ENCODE measurements at regions not wholly inside any gene's neighbourhood (a gene's known extent, or its start where the extent isn't known, plus 50 kb on each side); places are given as distances from the start of the nearest gene placed in this dataset.

GRCh38 chr22:27437570-27437969 lies 364.0 kb downstream of the MN1 start:
- TF ChIP-seq, protein P1, sequence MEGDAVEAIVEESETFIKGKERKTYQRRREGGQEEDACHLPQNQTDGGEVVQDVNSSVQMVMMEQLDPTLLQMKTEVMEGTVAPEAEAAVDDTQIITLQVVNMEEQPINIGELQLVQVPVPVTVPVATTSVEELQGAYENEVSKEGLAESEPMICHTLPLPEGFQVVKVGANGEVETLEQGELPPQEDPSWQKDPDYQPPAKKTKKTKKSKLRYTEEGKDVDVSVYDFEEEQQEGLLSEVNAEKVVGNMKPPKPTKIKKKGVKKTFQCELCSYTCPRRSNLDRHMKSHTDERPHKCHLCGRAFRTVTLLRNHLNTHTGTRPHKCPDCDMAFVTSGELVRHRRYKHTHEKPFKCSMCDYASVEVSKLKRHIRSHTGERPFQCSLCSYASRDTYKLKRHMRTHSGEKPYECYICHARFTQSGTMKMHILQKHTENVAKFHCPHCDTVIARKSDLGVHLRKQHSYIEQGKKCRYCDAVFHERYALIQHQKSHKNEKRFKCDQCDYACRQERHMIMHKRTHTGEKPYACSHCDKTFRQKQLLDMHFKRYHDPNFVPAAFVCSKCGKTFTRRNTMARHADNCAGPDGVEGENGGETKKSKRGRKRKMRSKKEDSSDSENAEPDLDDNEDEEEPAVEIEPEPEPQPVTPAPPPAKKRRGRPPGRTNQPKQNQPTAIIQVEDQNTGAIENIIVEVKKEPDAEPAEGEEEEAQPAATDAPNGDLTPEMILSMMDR (IDR thresholded peaks at IDR 0.05): no peak
- no peak for TF ChIP-seq POLR2A (IDR thresholded peaks at IDR 0.05)

Data from Peyer's patch (tissue), 4 donors.